ENCODE measurements at regions not wholly inside any gene's neighbourhood (a gene's known extent, or its start where the extent isn't known, plus 50 kb on each side); places are given as distances from the start of the nearest gene placed in this dataset.

- TF ChIP-seq POLR2A (IDR thresholded peaks at IDR 0.05), result no peak
- TF ChIP-seq CTCF (IDR thresholded peaks at IDR 0.05), result no peak
These were observed 189.9 kb downstream of the CENPW start for GRCh38 chr6:126529637-126530362.
